ENCODE measurements at regions not wholly inside any gene's neighbourhood (a gene's known extent, or its start where the extent isn't known, plus 50 kb on each side); places are given as distances from the start of the nearest gene placed in this dataset.

DNA sequence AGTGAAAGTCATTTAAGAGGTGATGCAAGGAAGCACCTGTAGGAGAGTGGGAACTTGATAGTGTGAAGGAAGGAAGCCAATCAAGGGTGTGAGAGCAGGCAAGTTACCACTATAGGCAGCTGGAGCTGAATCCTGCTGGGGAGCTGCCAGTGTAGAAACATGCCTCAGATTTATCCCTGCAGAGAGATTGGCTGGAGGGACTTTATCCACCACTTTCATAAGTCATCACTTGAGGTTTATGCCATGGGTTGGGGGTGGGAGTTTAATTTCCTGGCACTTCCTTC, 443.6 kb downstream of the PLPP3 start:
- TF ChIP-seq EZH2 (IDR thresholded peaks at IDR 0.05; ENCODE audit: low read depth) = no peak
- TF ChIP-seq, protein P1, sequence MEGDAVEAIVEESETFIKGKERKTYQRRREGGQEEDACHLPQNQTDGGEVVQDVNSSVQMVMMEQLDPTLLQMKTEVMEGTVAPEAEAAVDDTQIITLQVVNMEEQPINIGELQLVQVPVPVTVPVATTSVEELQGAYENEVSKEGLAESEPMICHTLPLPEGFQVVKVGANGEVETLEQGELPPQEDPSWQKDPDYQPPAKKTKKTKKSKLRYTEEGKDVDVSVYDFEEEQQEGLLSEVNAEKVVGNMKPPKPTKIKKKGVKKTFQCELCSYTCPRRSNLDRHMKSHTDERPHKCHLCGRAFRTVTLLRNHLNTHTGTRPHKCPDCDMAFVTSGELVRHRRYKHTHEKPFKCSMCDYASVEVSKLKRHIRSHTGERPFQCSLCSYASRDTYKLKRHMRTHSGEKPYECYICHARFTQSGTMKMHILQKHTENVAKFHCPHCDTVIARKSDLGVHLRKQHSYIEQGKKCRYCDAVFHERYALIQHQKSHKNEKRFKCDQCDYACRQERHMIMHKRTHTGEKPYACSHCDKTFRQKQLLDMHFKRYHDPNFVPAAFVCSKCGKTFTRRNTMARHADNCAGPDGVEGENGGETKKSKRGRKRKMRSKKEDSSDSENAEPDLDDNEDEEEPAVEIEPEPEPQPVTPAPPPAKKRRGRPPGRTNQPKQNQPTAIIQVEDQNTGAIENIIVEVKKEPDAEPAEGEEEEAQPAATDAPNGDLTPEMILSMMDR (conservative IDR thresholded peaks at IDR 0.05) = no peak
- H3K4me2 ChIP-seq = no peak overlapping the region
- no peak overlapping the region for H3K4me3 ChIP-seq
- H3K79me2 ChIP-seq (ENCODE audit: low read depth) = no peaks in the 10 kb centered on the region
- ChIA-PET POLR2A (ENCODE audit: unreplicated experiment) (no interaction called here), CTCF (no interaction called here)
- intact Hi-C loops (cut with micrococcal nuclease; ENCODE audit: unreplicated experiment) = no loop called here
- DNase-seq = no peak
- H4K20me1 ChIP-seq (ENCODE audit: insufficient read depth) = no peaks in the 10 kb centered on the region
- BruUV-seq (replicated peaks) = no TSS peak
- H3K36me3 ChIP-seq (ENCODE audit: low read depth) = no peaks in the 10 kb centered on the region
- no peak overlapping the region for H3K27ac ChIP-seq
- no peaks in the 10 kb centered on the region for H3K9me3 ChIP-seq (ENCODE audit: insufficient read depth, low read depth)
- no peaks in the 10 kb centered on the region for H3K4me1 ChIP-seq (replicated peaks; ENCODE audit: insufficient read depth)
- no peaks in the 10 kb centered on the region; the same call in 1 of the 2 replicates for H3K9me2 ChIP-seq (ENCODE audit: insufficient read depth)
- H2AFZ ChIP-seq = no peak overlapping the region
- no peaks in the 10 kb centered on the region for H3K27me3 ChIP-seq (ENCODE audit: insufficient read depth, low read depth)
- no peaks in the 10 kb centered on the region for H3F3A ChIP-seq (ENCODE audit: insufficient read depth, low read depth)

- no peaks in the 10 kb centered on the region for H3K9me3 ChIP-seq (ENCODE audit: insufficient read depth, low read depth)
- no peaks in the 10 kb centered on the region for H3K36me3 ChIP-seq (ENCODE audit: low read depth)
- H3K27ac ChIP-seq = no peak overlapping the region
- H3K4me3 ChIP-seq = no peak overlapping the region
- no peak overlapping the region for H2AFZ ChIP-seq
- DNase-seq = no peak
- H3K4me2 ChIP-seq = no peak overlapping the region
- POLR2A ChIA-PET (ENCODE audit: unreplicated experiment) = interaction anchor here (0.6 kb wide), 1 partner anchor 298 kb away, joined by 3 read pairs; no protein-coding TSS in a partner anchor
- H3F3A ChIP-seq (ENCODE audit: insufficient read depth, low read depth) = no peaks in the 10 kb centered on the region
- H4K20me1 ChIP-seq (ENCODE audit: insufficient read depth) = no peaks in the 10 kb centered on the region
- no TSS peak for BruUV-seq (replicated peaks)
- no peaks in the 10 kb centered on the region for H3K27me3 ChIP-seq (ENCODE audit: insufficient read depth, low read depth)
- CTCF ChIA-PET = no interaction called here
- H3K9me2 ChIP-seq (ENCODE audit: insufficient read depth) = no peaks in the 10 kb centered on the region; the same call in 1 of the 2 replicates
- H3K79me2 ChIP-seq (ENCODE audit: low read depth) = no peaks in the 10 kb centered on the region
- no peak for TF ChIP-seq EZH2 (IDR thresholded peaks at IDR 0.05; ENCODE audit: low read depth)
- intact Hi-C loops (cut with micrococcal nuclease; ENCODE audit: unreplicated experiment) = no loop called here
- no peaks in the 10 kb centered on the region for H3K4me1 ChIP-seq (replicated peaks; ENCODE audit: insufficient read depth)
Measured at GRCh38 chr1:56135069-56135863, 444.1 kb downstream of the PLPP3 start.

- H3K4me2 ChIP-seq = no peak overlapping the region
- intact Hi-C loops (cut with micrococcal nuclease; ENCODE audit: unreplicated experiment) = no loop called here
- no peaks in the 10 kb centered on the region for H3K9me2 ChIP-seq (ENCODE audit: insufficient read depth)
- H3K9me3 ChIP-seq (ENCODE audit: insufficient read depth, low read depth) = no peaks in the 10 kb centered on the region
- no peaks in the 10 kb centered on the region for H3K36me3 ChIP-seq (ENCODE audit: low read depth)
- no peaks in the 10 kb centered on the region for H3K79me2 ChIP-seq (ENCODE audit: low read depth)
- H2AFZ ChIP-seq = no peak overlapping the region
- no peaks in the 10 kb centered on the region for H3F3A ChIP-seq (ENCODE audit: insufficient read depth, low read depth)
- H3K4me1 ChIP-seq (replicated peaks; ENCODE audit: insufficient read depth) = no peaks in the 10 kb centered on the region
- POLR2A ChIA-PET (ENCODE audit: unreplicated experiment) = no interaction called here
- CTCF ChIA-PET = no interaction called here
- BruUV-seq (replicated peaks) = no TSS peak
- no peaks in the 10 kb centered on the region for H4K20me1 ChIP-seq (ENCODE audit: insufficient read depth)
- no peak for DNase-seq
- TF ChIP-seq EZH2 (IDR thresholded peaks at IDR 0.05; ENCODE audit: low read depth) = no peak
- TF ChIP-seq, protein P1 (conservative IDR thresholded peaks at IDR 0.05) = no peak
- no peak overlapping the region for H3K27ac ChIP-seq
- no peak overlapping the region for H3K4me3 ChIP-seq
- H3K27me3 ChIP-seq (ENCODE audit: insufficient read depth, low read depth) = no peaks in the 10 kb centered on the region
Measured at GRCh38 chr1:56133522-56134472, 445.6 kb downstream of the PLPP3 start.
